Mucosa of descending colon (tissue), 3 donors: ENCODE measurements at regions not wholly inside any gene's neighbourhood (a gene's known extent, or its start where the extent isn't known, plus 50 kb on each side); places are given as distances from the start of the nearest gene placed in this dataset.

Experiments used
- ATAC-seq: fragments of 200-7000 bp; cut with Tn5 transposase; one replicate; pipeline ENCODE4 v1.9.1; 2020; ENCODE audit warnings: mild to moderate bottlenecking, moderate library complexity
- DNase-seq, 3 donors: peaks; one replicate each; pipeline ENCODE4 v3.0.0-alpha.2; 2020
- H3K36me3 ChIP-seq: fragments of 200-600 bp; one replicate; pipeline ENCODE4 v1.8.0; 2021; ENCODE audit warnings: low read depth, mild to moderate bottlenecking
- H3K4me1 ChIP-seq: fragments of 200-600 bp; one replicate; pipeline ENCODE4 v1.8.0; 2021; ENCODE audit warnings: low read depth, mild to moderate bottlenecking
- H3K4me3 ChIP-seq: fragments of 200-600 bp; one replicate; pipeline ENCODE4 v1.8.0; 2021; ENCODE audit warnings: mild to moderate bottlenecking
- H3K9me3 ChIP-seq: fragments of 200-600 bp; one replicate; pipeline ENCODE4 v1.8.0; 2021; ENCODE audit warnings: mild to moderate bottlenecking
- CTCF ChIP-seq: fragments of 200-600 bp; IDR thresholded peaks from one replicate; pipeline ENCODE4 v1.8.0; 2022; ENCODE audit warnings: antibody characterized with exemption, mild to moderate bottlenecking
- intact Hi-C, 2 donors: fragments of 100-400 bp; cut with DNase I in 1 of 2; cut with micrococcal nuclease in 1 of 2; formaldehyde crosslinking; loops; one replicate each; pipeline versions ENCODE4 v1.11.0 to v1.11.1; 2022; cut with DNase I, micrococcal nuclease
- donor health status: DM: no; HTN: no; CAD: no; lungs with moderate emphysema.
- donor health status: DM: no; HTN: no; CAD: no.
- donor health status: DM: no; HTN: yes; CAD: no.

GRCh38 chr15:91429973-91430372 lies 329.9 kb downstream of the SV2B start:
- intact Hi-C loops, result no loop called here
- no peaks in the 10 kb centered on the region for H3K36me3 ChIP-seq
- no peaks in the 10 kb centered on the region for H3K4me1 ChIP-seq
- H3K9me3 ChIP-seq, result no peaks in the 10 kb centered on the region
- H3K4me3 ChIP-seq, result no peak overlapping the region
- TF ChIP-seq CTCF, result no peak
- DNase-seq, result no peak
- no peak for ATAC-seq

GRCh38 chr15:91431041-91431715 lies 331.1 kb downstream of the SV2B start:
- Histone ChIP-seq H3K4me3 (no peak overlapping the region), H3K4me1 (no peaks in the 10 kb centered on the region), H3K9me3 (no peaks in the 10 kb centered on the region), H3K36me3 (no peaks in the 10 kb centered on the region)
- no peak for ATAC-seq
- intact Hi-C loops, result no loop called here
- no peak for DNase-seq
- no peak for TF ChIP-seq CTCF

- no peak overlapping the region for H3K4me3 ChIP-seq
- no peaks in the 10 kb centered on the region for H3K9me3 ChIP-seq
- no peak for TF ChIP-seq CTCF
- no peak for DNase-seq
- no peaks in the 10 kb centered on the region for H3K4me1 ChIP-seq
- no peaks in the 10 kb centered on the region for H3K36me3 ChIP-seq
- intact Hi-C loops, result no loop called here
- ATAC-seq, result no peak
These were observed 335.1 kb downstream of the SV2B start for GRCh38 chr15:91435113-91435512.

GRCh38 chr15:91444656-91445055 lies 344.6 kb downstream of the SV2B start:
- no peak for ATAC-seq
- no peak for DNase-seq
- no peaks in the 10 kb centered on the region for H3K36me3 ChIP-seq
- H3K4me3 ChIP-seq, result no peak overlapping the region
- no peak for TF ChIP-seq CTCF
- H3K4me1 ChIP-seq, result no peaks in the 10 kb centered on the region
- no peaks in the 10 kb centered on the region for H3K9me3 ChIP-seq
- intact Hi-C loops, result no loop called here

- no peak for TF ChIP-seq CTCF
- DNase-seq (no peak), ATAC-seq (no peak)
- no peaks in the 10 kb centered on the region for H3K9me3 ChIP-seq
- H3K36me3 ChIP-seq, result no peaks in the 10 kb centered on the region
- H3K4me1 ChIP-seq, result no peaks in the 10 kb centered on the region
- H3K4me3 ChIP-seq, result no peak overlapping the region
- intact Hi-C loops, result no loop called here
These were observed 345.7 kb downstream of the SV2B start for GRCh38 chr15:91445695-91446228.
